Epithelial cell of proximal tubule (primary cell): ENCODE measurements at regions not wholly inside any gene's neighbourhood (a gene's known extent, or its start where the extent isn't known, plus 50 kb on each side); places are given as distances from the start of the nearest gene placed in this dataset.
A peak's percentile ranks its signal among the peaks of the same experiment; 100 is the strongest.

Experiments used
- DNase-seq: peaks from one replicate; pipeline ENCODE4 v3.0.0-alpha.2; 2011; ENCODE audit warnings: low read depth
- H3K4me3 ChIP-seq: 2 replicates; pipeline ENCODE4 v1.5.1; 2011; ENCODE audit warnings: low read depth, mild to moderate bottlenecking, low read length
- TF ChIP-seq, protein P1 (sequence below): conservative IDR thresholded peaks from 2 replicates; pipeline ENCODE4 v1.5.1; 2012; ENCODE audit warnings: low read depth, mild to moderate bottlenecking, low read length

DNA sequence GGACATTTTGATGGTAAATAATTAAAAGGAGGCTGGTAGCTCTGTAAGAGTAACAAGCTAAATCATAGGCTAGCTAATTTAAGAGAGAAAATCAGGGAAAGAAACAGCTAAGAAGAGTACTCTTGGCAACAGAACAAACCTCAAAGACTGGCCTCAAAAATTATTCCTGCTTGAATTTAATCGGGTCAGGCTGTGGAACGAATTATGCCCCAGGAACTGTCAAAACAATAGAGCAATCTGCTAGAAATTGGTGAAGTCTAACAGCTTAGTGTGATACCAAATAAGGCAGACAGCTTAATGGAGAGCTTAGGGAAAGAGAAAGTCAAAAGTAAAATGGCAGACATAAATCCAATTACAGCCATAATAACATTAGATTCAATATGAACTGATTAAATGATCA is 215.7 kb downstream of the MREG start:
- TF ChIP-seq, protein P1, sequence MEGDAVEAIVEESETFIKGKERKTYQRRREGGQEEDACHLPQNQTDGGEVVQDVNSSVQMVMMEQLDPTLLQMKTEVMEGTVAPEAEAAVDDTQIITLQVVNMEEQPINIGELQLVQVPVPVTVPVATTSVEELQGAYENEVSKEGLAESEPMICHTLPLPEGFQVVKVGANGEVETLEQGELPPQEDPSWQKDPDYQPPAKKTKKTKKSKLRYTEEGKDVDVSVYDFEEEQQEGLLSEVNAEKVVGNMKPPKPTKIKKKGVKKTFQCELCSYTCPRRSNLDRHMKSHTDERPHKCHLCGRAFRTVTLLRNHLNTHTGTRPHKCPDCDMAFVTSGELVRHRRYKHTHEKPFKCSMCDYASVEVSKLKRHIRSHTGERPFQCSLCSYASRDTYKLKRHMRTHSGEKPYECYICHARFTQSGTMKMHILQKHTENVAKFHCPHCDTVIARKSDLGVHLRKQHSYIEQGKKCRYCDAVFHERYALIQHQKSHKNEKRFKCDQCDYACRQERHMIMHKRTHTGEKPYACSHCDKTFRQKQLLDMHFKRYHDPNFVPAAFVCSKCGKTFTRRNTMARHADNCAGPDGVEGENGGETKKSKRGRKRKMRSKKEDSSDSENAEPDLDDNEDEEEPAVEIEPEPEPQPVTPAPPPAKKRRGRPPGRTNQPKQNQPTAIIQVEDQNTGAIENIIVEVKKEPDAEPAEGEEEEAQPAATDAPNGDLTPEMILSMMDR, result no peak
- no peak overlapping the region for H3K4me3 ChIP-seq
- DNase-seq, result no peak

DNA sequence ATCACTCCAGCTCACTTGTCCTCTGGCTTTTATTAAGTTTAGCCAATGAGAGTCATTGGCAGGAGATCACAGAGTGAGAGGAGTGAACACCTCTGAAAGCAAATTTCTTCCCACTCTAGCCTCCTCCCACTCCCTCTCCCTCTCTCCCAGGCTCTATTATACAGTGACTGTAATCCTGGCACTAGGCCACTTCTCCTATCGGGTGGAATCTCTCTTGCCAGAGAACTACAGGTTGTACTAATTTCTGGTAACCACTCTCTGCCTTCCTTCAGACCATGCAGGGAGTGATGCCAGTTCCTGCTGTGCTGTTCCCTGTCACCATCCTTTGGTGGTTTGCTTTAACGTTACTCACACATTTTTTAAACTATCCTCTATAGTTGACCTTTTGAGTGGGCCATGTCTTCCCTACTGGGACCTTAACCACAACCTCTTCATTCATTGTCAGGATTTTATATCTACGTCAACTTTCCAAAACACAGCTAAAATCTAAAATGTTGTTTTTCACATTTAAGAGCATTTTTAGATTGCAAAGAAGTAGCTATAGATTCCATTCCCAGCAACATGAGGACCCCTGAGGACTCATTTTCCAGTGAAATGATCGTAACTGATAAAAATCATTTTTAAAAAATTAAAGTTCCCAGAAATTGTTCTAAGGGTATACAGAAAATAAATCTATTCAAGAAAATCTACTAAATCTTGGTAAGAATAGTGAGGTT is 217.1 kb downstream of the MREG start:
- no peak for DNase-seq
- no peak overlapping the region for H3K4me3 ChIP-seq
- TF ChIP-seq, protein P1, result peak; percentile 23

DNA sequence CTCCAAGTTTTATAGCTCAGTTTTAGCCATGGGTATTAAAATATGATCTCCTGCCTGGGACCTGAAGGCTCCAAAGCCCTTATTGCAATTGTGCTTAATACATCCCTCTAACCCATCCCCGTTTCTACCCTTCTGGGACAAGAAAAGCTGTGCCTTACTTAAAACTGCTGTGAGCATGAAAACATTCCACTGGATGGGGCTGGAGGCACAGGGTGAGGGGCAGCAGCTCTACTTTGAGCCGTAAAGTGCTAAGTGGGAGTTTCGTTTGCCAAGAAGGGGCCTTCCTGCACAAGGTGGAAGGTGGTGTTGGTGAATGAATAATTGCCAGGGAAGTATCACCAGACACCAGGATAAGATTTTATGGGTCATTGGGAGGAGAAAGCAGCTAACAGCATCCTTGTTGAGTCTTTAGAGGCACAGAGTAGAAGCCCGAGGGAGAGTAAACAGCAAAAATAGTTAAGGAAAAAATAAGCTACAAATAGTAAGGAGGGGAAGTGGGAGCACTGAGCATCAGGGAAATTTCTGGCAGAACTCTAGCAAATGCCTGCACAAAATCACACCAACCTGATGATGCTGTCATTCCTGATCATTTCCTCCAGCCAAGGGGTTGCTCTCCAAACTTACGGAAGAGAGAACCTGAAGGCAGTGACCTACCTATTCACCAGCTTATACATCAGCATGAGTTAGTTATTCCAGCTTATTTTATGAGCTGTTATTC is 218.4 kb downstream of the MREG start:
- no peak overlapping the region for H3K4me3 ChIP-seq
- TF ChIP-seq, protein P1, result peak; percentile 54
- DNase-seq, result no peak

DNA sequence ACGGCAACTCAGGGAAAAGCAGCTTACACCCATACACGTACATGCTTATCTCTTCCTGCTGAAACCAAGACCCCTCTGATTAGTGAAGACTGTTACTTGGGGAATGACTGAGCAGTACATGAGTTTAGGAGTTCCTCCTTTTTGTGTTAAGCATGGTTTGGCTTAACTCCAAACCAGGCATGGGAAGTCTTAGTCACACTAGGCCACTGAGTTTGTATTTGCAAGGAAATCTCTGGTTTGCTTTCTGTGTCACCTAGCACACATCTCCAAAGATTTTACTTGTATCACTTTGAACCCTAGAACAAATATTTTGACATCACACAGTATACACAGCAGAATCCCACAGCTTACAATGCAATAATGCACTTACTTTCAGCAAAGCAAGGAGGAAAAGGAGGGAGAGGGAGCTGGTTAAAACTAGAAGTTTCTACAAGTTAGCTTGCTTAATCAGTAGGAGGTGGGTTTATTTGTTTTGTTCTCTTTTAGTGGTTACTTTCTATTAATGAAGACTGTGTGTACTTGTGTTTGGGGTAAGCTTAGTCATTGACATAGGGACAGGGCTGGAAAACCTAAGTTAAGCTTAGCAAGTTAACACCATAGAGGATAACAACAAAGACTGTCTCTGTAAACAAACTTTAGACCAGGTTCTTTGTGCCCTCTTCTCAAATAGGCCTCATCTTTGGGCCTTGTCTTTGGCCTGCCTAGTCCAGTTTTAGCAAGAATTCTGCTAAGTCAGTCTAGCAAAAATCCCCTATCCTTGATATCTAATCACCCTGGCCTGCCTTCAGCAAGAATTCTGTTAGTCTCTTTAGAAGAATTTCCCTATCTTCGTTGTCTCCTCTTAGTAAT is 219.4 kb downstream of the MREG start:
- no peak overlapping the region for H3K4me3 ChIP-seq
- TF ChIP-seq, protein P1, result no peak
- DNase-seq, result no peak

DNA sequence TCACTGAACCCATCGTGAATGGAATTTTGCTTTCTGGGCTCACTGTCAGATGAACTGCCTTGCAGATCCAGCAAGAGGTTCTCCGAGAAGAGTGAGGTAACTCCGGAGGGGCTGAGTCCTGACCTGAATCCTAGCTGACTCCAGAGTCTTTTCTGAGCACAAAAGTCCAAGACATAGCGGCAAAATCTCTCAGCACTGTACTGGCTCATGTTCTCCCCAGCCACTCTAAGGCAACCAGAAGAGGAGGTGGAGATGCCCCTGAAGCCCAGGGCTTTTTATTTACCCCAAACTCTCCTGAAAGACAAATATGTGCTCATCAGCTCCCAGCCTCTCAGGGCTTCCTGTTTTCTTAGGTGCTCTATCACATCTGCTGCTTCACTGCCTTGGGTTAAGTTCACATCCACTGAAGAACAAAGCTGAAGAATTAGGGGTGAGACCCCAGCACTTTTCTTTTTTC is 221.8 kb downstream of the MREG start:
- TF ChIP-seq, protein P1, result no peak
- DNase-seq, result no peak
- H3K4me3 ChIP-seq, result no peak overlapping the region

DNA sequence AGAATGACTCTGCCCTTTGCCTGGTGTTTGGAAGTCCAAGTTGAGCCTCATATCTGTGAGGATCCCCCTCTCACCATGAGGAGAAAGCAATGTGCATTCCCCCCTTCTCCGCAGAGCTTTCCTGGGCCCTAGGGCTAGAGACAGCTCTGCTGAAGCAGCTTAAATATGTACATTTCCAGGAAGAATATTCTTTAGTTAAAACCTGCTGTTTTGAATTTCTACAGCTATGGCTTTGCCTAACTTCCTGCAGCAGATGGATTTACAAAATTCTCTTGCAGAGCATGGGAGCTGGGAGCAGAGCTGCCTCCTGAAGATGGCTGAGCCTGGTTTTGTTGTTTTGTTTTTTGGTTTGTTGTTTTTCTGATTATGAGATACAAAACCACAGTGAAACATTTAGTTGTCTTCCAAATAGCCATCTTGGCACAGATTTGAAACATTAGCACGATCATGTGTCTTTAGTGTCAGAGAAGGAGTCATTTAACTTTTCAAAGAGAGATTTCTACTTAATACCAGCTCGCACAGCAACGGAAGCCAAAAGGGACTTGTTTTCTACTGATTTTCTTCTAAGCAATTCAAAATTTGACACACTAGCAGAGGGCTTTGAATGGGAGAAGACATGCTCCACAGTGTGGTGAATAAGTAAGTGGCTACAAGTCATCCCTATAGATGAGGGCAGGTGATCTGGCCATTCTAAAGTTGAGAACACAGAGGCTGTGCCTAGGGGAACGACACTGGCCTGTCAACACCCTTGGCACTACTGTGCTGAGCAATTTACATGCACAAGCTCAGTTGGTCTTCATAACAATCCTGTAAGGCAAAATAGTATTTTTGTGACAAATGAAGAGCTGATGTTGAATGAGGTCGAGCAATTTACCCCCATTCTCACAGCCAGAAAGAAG is 222.6 kb downstream of the MREG start:
- TF ChIP-seq, protein P1, result no peak
- no peak overlapping the region for H3K4me3 ChIP-seq
- DNase-seq, result no peak
